Endothelial cell of umbilical vein (primary cell): ENCODE measurements at regions not wholly inside any gene's neighbourhood (a gene's known extent, or its start where the extent isn't known, plus 50 kb on each side); places are given as distances from the start of the nearest gene placed in this dataset.

Experiments used
- BruUV-seq: library from RNA; stranded (reverse); fragments of 400-500 nt; replicated peaks from 2 replicates; lab custom pipeline; 2021; lab: Mats Ljungman, UMichigan
- CTCF ChIA-PET: fragments of 300-600, 350-600 bp; sonication (Branson Sonifier 250); formaldehyde crosslinking; loops from one replicate; lab custom pipeline; 2021; ENCODE audit warnings: antibody characterized with exemption, inconsistent platforms; lab: Charles Lee
- POLR2A ChIA-PET: fragments of 300-600, 350-600 bp; sonication (Branson Sonifier 250); formaldehyde crosslinking; loops from one replicate; lab custom pipeline; 2021; ENCODE audit warnings: antibody characterized with exemption, inconsistent platforms; lab: Charles Lee
- DNase-seq: peaks from one replicate; pipeline ENCODE4 v3.0.0-alpha.2; 2011; ENCODE audit warnings: low read depth, low spot score
- FAIRE-seq: peaks from 2 replicates; lab custom pipeline; 2011; peaks lifted over from hg19 to GRCh38; lab: Jason Lieb, UNC
- H2AFZ ChIP-seq: 2 replicates; pipeline ENCODE4 v1.6.0; 2012; ENCODE audit warnings: low read depth, low read length, control low read depth, inconsistent platforms
- H3K27ac ChIP-seq: 2 replicates; pipeline ENCODE4 v1.5.1; 2011; ENCODE audit warnings: low read depth, mild to moderate bottlenecking, control low read depth, low read length, moderate library complexity; ENCODE audit not compliant: insufficient read depth
- H3K27me3 ChIP-seq, 2 experiments: 2 replicates each; pipeline versions ENCODE4 v1.6.0 to v1.6.1; 2011; ENCODE audit warnings: low read length in 2 of 2, mixed read lengths in 1 of 2; ENCODE audit not compliant: control insufficient read depth in 2 of 2, insufficient read depth in 2 of 2
- H3K36me3 ChIP-seq, 2 experiments: 2 replicates in 1 of 2; 3 replicates in 1 of 2; pipeline ENCODE4 v1.5.1; 2011; ENCODE audit warnings: low read length in 2 of 2, mild to moderate bottlenecking in 1 of 2, moderate library complexity in 1 of 2; ENCODE audit not compliant: control insufficient read depth in 2 of 2, insufficient read depth in 2 of 2; ENCODE audit errors: extremely low read depth in 1 of 2
- H3K4me1 ChIP-seq: 3 replicates; pipeline ENCODE4 v1.5.1; 2011; ENCODE audit warnings: mild to moderate bottlenecking, low read length; ENCODE audit not compliant: control insufficient read depth, insufficient read depth; ENCODE audit errors: extremely low read depth
- H3K4me2 ChIP-seq: 2 replicates; pipeline ENCODE4 v1.6.1; 2011; ENCODE audit warnings: low read length, control low read depth, mixed read lengths; ENCODE audit not compliant: insufficient read depth
- H3K4me3 ChIP-seq, 3 experiments: fragments of 200-600 bp in 1 of 3; sonication (generic), shearing (Covaris generic) in 1 of 3; replicated peaks in 1 of 3; 2 replicates each; pipeline ENCODE4 v1.5.1; 2011 to 2016; ENCODE audit warnings: control low read depth in 3 of 3, low read length in 3 of 3, mild to moderate bottlenecking in 2 of 3, inconsistent platforms in 1 of 3, low read depth in 1 of 3, moderate library complexity in 1 of 3; ENCODE audit not compliant: insufficient read depth in 1 of 3
- H3K79me2 ChIP-seq: 2 replicates; pipeline ENCODE4 v1.6.0; 2012; ENCODE audit warnings: low read length, inconsistent platforms; ENCODE audit not compliant: control insufficient read depth, insufficient read depth
- H3K9ac ChIP-seq: replicated peaks from 2 replicates; pipeline ENCODE3; 2011; ENCODE audit warnings: low read length, control low read depth; ENCODE audit not compliant: insufficient read depth; ENCODE audit errors: extremely low read depth
- H3K9me1 ChIP-seq: replicated peaks from 3 replicates; pipeline ENCODE4 v1.6.0; 2011; ENCODE audit warnings: mild to moderate bottlenecking, low read length; ENCODE audit not compliant: control insufficient read depth, insufficient read depth; ENCODE audit errors: extremely low read depth
- H3K9me3 ChIP-seq: replicated peaks from 2 replicates; pipeline ENCODE4 v1.5.1; 2012; ENCODE audit warnings: low read length, inconsistent platforms; ENCODE audit not compliant: control insufficient read depth, insufficient read depth
- H4K20me1 ChIP-seq: replicated peaks from 2 replicates; pipeline ENCODE3; 2011; ENCODE audit warnings: mild to moderate bottlenecking, low read length; ENCODE audit not compliant: control insufficient read depth, insufficient read depth; ENCODE audit errors: extremely low read depth
- CTCF ChIP-seq, 2 donors: IDR thresholded peaks; 1 replicate in 1 of 2; 2 replicates in 1 of 2; pipeline ENCODE4 v1.5.1; 2011; ENCODE audit warnings: low read length in 2 of 2, mild to moderate bottlenecking in 2 of 2, moderate library complexity in 2 of 2, control low read depth in 1 of 2, inconsistent platforms in 1 of 2, low read depth in 1 of 2; ENCODE audit not compliant: insufficient read depth in 1 of 2; ENCODE audit errors: extremely low read depth in 1 of 2
- EZH2 ChIP-seq: IDR thresholded peaks from 2 replicates; pipeline ENCODE4 v1.6.1; 2012; ENCODE audit warnings: borderline replicate concordance, low read depth, mild to moderate bottlenecking, moderate library complexity, low read length, inconsistent platforms; ENCODE audit not compliant: severe bottlenecking
- FOS ChIP-seq: IDR thresholded peaks from 2 replicates; pipeline ENCODE4 v1.6.1; 2011; ENCODE audit warnings: mild to moderate bottlenecking, low read length, moderate library complexity, borderline replicate concordance; ENCODE audit not compliant: insufficient read depth
- GATA2 ChIP-seq: IDR thresholded peaks from 2 replicates; pipeline ENCODE4 v1.7.0; 2011; ENCODE audit warnings: low read depth, mild to moderate bottlenecking, moderate library complexity, mixed read lengths, low read length; ENCODE audit not compliant: insufficient read length, insufficient read depth
- JUN ChIP-seq: IDR thresholded peaks from 2 replicates; pipeline ENCODE4 v1.6.1; 2011; ENCODE audit warnings: borderline replicate concordance, low read depth; ENCODE audit not compliant: insufficient read length, insufficient read depth
- MAX ChIP-seq: IDR thresholded peaks from 2 replicates; pipeline ENCODE4 v1.6.1; 2011; ENCODE audit not compliant: insufficient read depth, insufficient read length
- MYC ChIP-seq: IDR thresholded peaks from one replicate; pipeline ENCODE4 v1.6.1; 2011; ENCODE audit warnings: mild to moderate bottlenecking, low read depth, low read length
- POLR2AphosphoS5 ChIP-seq: IDR thresholded peaks from 2 replicates; pipeline ENCODE4 v1.6.1; 2012; ENCODE audit warnings: low read depth, mild to moderate bottlenecking, control low read depth, low read length, moderate library complexity; ENCODE audit not compliant: insufficient read depth
- dilution Hi-C: fragments of 300-500 bp; cut with MboI; formaldehyde crosslinking; loops from one replicate; pipeline ENCODE4 v1.15.0; 2019; ENCODE audit warnings: low sequenced_read_pairs; ENCODE audit not compliant: extremely low pct_ligation_motif_present
- intact Hi-C: fragments of 100-400 bp; cut with micrococcal nuclease; formaldehyde crosslinking; loops from one replicate; pipeline ENCODE4 v1.10.0; 2022

DNA sequence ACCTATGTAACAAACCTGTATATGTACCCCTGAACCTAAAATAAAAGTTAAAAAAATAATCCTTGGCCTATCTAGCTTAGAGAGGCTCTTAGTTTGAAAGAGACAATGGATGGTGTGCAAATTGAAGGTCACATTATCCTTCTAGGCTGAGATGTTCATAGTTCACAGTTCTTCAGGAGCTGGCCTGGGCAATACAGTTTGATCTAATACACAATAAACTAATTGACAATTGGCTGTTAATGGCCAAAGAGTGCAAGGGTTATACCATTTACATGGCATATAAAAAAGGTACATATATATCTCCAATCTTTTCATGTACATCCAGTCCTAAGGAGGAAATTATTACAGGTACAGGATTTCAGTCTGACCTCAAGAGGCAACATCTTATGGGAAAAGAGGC, 117.4 kb upstream of the NEDD9 start:
- H3K27me3 ChIP-seq, result peaks cover 0 to 3% of the 10 kb centered on the region in 2 experiments
- H4K20me1 ChIP-seq, result no peaks in the 10 kb centered on the region
- no TSS peak for BruUV-seq
- intact Hi-C loops, result no loop called here
- no peak overlapping the region for H3K4me3 ChIP-seq
- H3K9ac ChIP-seq, result no peak overlapping the region
- no peaks in the 10 kb centered on the region for H3K9me3 ChIP-seq
- H3K9me1 ChIP-seq, result no peaks in the 10 kb centered on the region
- H3K4me1 ChIP-seq, result peaks cover 20% of the 10 kb centered on the region
- no peaks in the 10 kb centered on the region for H3K79me2 ChIP-seq
- no peaks in the 10 kb centered on the region for H3K36me3 ChIP-seq
- DNase-seq, result no peak
- CTCF ChIA-PET, result no interaction called here
- no peak overlapping the region for H3K4me2 ChIP-seq
- POLR2A ChIA-PET, result no interaction called here
- H2AFZ ChIP-seq, result no peak overlapping the region
- TF ChIP-seq FOS (no peak), JUN (no peak), MAX (no peak), MYC (no peak), EZH2 (no peak)
- dilution Hi-C loops, result no loop called here
- no peak overlapping the region for H3K27ac ChIP-seq
- FAIRE-seq, result no peak

DNA sequence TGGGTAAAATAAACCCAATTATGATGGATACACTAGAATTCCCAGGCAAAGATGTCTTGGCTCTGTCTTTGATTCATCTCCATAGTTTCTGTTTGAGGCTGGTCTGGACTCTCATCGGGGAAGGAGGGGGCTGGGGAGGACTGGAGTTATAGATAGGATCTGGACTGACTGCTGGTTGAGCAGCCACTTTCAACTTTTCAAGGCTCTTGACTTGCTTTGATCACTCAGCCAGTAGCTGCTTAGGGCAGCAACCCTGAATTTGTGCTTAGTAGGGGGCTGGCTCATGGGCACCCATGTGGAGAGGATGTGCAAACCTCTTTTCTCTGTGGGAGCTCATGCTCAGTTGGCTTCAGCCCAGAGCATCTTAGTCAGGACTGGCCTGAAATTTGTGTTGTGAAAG, 114.0 kb upstream of the NEDD9 start:
- Histone ChIP-seq H3K9me3 (no peaks in the 10 kb centered on the region), H3K27me3 (peaks cover 2 to 3% of the 10 kb centered on the region in 2 experiments), H3K4me1 (no peaks in the 10 kb centered on the region), H3K9me1 (no peaks in the 10 kb centered on the region), H3K27ac (no peak overlapping the region), H3K36me3 (no peaks in the 10 kb centered on the region), H2AFZ (no peak overlapping the region), H3K4me3 (no peak overlapping the region), H3K4me2 (no peak overlapping the region), H3K9ac (no peak overlapping the region), H4K20me1 (no peaks in the 10 kb centered on the region), H3K79me2 (no peaks in the 10 kb centered on the region)
- FAIRE-seq, result no peak
- TF ChIP-seq JUN (no peak), MYC (no peak), MAX (no peak), POLR2AphosphoS5 (no peak), CTCF (IDR thresholded peaks at IDR 0.05; ENCODE audit: extremely low read depth in 1 of 2, insufficient read depth in 1 of 2, low read depth in 1 of 2, low read length in 2 of 2) (no peak), EZH2 (no peak), GATA2 (no peak), FOS (no peak)
- intact Hi-C loops (no loop called here), dilution Hi-C loops (no loop called here)
- ChIA-PET POLR2A (no interaction called here), CTCF (no interaction called here)
- DNase-seq, result no peak
- no TSS peak for BruUV-seq
